HG02884 (cell line): ENCODE measurements at regions not wholly inside any gene's neighbourhood (a gene's known extent, or its start where the extent isn't known, plus 50 kb on each side); places are given as distances from the start of the nearest gene placed in this dataset.
"Not testable (repeated sequence)": the region's sequence is repeated elsewhere in the genome, so short reads cannot be mapped to it uniquely, and the experiment has no call there.

Source experiments
- ATAC-seq: cut with Tn5 transposase; IDR thresholded peaks from one replicate; pipeline ENCODE4 v1.9.1; 2021; ENCODE audit warnings: mild to moderate bottlenecking, moderate library complexity; ENCODE audit not compliant: unreplicated experiment

DNA sequence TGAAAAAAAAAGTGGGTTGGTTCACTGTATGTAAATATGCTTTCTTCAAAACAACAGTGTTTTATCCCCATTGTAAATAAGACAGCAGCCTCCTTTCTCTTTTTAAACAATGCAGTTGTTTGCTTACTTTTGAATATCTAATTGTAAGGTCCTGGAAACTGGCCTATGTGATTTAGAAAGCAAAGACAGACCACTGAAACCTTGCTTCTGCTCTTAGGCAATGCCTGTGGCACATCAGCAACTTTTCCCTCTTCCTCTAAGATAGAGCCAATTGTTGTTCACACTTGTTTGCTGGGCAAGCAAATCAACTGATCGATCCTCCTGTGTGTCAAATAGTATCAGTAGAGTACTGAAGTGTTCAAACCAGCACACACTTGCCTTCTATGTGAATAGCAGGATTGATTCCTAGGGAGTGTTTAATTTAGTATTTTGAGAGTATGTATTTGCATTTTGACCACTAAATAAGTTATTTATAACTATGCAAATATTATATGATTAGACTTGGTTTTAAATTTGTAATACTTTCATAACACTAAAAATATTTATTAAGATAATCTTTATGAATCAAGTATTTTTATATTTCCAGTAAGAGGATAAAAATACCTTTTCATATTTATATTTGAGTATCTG, 55.4 kb upstream of the GRPR start:
- ATAC-seq: peak; percentile 68

DNA sequence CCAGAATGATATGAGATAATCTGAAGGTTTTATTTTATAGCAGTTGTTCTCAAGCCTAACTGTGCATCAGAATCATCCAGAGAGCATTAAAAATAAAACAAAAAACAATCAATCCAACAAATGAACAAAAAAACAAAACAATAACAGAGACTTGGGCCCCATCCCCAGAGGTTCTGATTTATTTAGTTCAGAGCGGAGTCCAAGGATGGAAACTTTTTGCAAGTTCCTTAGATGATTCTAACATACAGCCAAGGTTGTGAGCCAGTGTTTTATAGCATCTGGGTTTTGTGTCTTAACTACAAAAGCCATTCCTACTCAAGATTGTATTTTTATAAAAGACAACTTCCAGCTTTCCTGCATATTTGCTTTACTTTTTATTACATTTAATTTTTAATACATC, 59.4 kb upstream of the GRPR start:
- no peak for ATAC-seq

DNA sequence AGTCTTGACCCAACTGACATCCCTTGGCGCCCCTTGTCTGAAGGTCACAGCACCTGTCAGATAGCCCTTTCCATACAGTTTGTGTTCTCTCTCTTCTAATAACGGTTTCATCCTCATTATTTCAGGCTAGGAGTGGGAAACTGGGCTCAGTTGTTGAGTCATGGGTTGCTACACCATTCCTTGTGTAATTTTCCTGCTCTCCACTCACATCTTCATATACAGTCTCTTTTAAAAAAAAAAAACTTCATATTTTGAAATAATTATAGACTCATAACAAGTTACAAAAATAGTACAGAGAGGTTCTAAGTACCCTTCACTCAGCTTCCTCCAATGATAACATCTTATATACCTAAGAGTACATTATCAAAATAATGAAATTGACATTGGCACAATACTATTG, 60.2 kb upstream of the GRPR start:
- ATAC-seq: no peak

DNA sequence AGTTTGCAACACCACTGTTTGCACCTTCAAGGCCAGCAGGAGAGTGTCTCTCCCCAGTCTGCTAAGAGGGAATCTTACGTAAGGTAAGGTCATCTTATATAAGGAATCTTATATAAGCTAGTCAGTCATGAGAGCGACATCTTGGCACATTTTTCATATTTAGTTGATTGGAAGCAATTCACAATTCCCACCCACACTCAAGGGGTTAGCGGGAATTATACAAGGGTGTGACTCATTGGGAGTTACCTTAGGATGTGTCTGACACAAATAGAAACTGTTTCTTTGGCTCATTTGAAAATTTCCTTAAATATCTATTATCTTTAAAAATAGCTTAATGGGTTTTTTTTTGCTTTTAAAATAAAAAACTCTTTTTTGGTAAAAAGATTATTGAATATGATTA, 62.1 kb upstream of the GRPR start:
- no peak for ATAC-seq

DNA sequence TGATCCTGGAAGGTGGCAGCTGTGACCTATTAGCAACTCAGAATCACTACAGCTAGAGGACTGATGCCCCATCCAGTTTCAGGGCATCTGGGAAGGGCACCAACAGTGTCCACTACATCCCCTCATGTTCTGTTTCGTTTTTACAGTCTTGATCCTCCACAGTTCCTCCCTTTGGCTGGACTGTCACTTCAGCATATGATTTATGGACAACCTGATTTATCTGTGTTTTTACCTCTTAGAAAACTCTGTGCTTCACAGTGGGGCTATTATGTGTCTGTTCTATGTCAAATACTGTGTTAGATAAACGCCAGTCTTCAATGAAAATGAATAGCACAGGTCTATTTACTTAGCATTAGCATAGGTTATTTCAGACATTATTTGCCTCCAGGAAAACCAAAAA, 63.1 kb upstream of the GRPR start:
- no peak for ATAC-seq

DNA sequence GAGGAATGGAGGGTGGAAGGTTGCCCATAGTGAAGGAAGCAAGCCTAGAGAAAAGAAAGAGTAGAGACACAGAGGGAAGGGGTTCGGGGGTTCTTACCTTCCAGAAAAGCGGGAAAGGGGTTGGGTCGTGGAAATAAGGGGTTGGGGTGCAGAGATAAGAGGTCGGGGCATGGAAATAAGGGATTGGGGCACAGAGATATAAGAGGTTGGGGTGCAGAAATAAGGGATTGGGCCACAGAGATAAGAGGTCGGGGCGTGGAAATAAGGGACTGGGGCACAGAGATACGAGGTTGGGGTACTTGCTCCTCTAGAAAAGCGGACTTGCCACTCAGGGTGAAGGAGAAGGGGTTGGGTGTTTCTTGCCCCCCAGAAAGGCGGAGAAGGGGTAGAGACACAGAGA, 74.2 kb upstream of the GRPR start:
- ATAC-seq: not testable (repeated sequence)

DNA sequence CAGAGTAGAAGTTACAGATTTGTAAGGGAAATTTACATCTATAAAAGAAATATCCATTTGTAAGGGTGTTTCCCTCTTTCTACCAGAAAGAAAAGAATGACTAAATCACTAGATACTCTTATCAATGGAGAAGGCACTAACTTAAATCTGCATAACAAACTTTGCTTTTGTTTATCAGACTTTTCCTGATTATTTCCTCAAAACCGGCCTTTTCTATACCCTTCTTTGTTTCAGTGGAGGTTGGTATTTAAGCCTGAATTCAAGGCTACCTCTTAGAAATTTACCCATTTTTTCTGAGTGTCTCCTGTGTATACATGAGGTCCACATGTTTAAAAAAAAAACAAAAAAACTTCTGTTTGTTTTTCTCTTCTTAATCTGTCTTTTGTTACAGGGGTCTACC, 80.4 kb upstream of the GRPR start:
- ATAC-seq: no peak

DNA sequence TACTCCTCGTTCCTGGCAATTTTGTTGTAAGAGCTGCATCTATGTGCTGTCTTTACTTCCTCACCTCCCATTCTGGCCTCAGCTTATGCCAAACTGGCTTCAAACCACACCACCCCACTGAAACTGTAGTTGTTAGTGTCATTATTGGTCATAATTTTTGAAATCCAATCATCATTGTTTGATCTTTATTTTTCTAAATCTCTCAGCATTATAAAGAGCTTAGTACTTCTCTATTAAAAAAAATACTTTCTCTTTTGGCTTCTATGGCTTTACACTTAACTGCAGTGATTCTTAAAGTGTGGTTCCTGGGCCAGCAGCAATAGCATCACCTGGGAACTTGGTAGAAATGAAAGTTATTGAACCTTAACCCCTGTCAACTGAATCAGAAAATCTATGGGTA, 83.5 kb upstream of the GRPR start:
- ATAC-seq: no peak

DNA sequence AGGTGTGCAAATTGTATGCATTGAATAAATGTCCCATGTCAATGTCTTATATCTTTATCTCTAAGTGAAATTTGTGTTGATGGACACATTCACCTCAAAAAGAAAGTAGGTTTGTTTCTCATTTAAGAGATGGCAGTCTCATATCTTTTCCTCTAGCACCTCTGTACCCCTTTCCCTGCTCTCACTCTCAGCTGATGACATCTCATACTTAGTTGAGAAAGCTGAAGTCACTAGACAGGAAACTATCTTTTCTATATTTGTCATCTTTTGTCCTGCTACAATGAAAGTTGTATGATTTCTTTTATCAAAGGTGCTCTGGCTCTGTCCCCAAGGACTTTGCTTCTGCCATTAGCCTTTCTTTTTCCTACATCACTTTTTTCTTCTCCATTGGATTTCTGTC, 84.0 kb upstream of the GRPR start:
- no peak for ATAC-seq

DNA sequence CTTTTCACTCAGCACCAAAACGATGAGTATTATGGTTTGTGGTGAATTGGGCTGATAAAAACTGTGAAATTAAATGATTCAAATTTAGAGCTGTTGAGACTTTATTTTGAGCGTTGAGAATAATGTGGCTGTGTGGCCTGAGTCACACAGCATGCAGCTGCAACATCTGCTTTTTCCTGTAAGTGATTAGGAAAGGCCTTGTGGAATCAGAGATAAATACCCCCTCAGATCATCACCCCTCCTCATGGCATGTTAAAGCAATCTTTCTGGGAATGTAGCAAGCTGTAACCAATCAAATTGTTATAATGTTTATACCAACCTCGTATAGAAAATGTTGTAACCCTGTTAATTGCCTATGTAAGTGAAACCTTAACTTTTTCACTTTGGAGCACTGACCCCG, 90.0 kb upstream of the GRPR start:
- ATAC-seq: no peak

DNA sequence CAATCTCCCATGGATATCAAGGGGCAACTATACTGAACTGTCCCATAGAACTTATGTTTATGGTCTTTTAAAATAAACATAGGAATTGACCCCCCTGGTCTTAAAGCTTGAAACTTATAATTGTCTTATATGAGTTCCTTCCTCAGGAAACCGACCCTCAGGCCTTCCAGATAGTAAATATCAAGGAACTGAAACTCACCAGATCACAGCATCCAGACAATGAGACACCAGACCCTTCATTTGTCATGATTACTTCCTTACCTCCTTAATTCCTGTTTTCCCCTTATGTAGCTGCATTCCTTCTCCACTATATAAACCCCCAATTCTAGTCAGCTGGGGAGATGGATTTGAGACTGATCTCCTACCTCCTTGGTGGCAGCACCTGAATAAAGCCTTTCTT, 94.8 kb upstream of the GRPR start:
- ATAC-seq: no peak

DNA sequence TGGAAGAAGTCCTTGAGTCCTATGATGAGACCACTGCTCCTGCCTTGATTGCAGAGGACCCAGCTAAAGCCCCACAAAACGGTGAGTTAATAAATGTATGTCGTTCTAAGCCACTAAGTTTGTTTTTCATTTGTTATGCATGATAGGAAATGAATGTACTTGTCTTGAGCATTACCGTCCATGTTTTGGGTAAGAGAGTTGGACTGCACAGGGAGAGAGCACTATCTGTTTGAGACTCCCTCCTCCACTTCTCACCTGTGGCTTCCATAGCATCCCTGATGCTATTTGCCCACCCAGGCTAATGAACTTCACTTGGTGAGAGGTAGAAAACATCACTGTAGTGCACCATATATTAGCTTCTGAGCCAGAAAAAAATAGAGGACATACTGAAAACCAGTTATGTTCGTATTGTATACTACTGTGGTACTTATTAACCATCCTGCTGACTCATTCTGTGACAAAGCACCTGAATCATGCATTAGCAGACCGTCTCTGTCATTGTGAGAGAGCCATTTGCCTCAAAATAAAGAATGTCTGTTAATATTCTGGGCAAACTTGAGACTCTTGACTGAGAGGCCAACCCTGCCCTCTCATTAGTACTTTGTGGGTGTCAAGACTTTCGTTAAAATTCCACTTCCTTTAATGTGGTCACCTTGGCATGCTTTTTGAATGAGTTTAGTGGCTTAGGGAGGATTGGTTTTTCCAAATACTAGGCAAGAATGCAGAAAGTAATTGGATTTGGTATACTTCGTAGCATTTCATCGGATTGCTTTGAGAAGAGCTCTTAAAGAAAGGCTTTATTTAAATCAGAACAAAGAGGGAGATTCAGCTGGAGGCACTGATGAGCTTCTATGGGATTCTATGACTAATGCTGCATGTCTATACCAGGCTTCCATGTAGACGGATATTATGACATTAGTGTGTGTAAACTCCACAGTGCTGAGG, 99.3 kb upstream of the GRPR start:
- ATAC-seq: peak; percentile 95

DNA sequence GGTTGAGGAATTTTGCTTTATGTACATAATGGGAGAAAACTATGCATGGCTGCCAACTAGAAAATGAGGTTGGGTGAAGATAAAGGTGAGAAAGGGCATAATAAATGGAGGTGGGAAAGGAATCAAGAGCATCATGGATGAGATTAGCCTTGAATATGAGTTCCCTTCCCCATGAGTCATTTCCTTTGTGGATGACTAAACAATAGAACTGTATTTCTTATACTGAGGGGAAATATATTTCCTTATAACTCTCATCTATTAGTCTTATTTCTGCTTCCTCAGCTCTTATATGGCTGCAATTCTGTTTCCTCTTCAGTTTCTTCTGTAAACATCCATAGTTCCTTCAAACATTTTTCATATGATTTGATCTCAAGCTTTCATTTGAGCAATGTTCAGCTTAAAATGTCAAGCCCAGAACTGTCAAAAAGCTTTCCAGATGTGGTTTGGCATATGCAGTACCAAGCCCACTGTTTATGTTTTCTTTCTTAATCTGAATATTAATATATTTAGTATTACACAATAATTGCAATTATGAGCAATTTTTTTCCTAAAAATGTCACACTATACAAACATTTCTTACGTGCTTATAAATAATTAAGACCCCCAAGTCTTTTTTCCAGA, 100.7 kb upstream of the GRPR start:
- ATAC-seq: no peak

DNA sequence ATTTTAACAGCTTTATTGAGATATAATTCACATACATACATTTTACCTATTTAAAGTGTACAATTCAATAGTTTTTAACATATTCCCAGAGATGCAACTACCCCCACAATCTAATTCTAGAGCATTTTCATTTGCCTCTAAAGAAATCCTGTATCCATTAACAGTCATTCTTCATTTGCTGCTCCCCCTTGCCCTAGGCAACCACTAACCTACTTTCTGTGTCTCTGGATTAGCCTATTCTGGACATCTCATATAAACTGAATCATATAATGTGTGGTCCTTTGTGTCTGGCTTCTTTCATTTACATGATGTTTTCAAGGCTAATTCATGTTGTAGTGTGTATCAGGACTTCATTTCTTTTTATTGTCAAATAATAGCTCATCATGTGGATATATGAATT, 105.1 kb upstream of the GRPR start:
- ATAC-seq: no peak

DNA sequence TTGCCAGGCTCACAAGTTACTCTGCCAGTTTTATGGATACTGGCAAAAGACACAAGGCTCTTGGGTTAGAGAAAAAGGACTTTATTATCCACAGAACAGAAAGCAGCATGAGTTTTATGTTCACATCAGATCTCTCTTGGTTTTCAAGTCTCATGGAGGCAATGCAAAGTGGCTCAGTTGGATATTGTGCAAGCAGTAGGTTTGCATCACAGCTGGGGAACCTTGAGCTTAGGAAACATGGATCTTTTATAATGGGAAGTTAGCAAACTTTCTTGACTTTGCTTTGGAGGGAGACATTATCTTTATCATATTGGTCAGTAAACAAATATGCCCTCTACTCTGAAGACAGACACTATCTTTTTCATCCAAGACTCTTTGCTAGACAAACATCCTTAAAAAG, 109.2 kb upstream of the GRPR start:
- ATAC-seq: no peak

DNA sequence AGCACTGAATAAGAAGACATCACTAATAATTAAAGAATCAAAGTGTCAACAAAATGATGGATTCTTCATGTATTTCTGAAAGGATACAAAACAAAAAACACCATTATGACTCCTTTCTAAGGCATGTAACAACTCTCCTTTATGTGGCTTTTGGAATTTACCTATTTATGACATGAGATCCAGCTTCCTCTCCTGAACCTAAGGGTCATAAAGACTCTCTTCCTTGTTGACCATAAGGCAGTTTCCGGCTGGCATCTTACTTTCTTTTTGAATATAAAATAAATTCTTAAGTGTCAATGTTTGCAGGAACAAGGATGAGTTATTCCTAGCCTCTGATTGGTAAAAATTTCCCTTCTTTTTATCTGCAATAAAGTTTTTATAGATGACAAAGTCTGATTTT, 111.1 kb upstream of the GRPR start:
- ATAC-seq: no peak

DNA sequence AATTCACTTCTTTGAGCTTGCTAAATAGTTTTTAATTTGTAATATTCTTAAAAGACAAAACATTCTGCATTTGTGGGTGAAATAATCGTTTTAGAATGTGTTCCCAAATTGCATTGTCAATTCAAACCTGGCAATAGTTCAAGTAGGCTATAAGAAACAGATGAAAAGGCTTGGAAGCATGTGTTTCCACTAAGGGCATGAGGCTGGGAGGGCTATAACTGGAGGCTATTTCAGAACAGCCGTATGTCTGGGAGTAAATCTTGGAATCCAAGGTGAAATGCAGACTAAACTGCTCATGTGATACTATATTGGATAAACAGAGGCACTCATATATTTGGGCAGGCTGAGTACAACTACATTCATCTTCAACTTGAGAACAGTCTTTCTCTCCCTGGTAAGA, 117.4 kb upstream of the GRPR start:
- ATAC-seq: no peak

DNA sequence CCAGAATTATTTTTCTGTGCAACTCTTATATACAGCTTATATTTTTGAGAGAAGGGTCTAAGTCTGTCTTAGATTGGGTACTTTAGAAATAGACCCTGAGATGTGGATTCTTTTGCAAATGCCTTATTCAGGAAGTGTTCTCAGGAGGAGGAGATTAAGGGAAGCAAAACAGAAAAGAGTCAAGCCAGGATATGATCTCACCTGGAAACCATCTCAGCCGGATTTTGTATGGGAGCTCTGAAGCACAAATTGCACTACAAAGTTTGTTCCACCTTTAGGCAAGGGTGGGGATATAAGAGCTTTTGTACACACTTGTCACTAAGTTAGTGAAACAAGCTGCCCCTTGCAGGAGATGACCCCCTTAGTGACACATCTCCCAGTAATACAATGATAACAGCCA, 121.2 kb upstream of the GRPR start:
- no peak for ATAC-seq

DNA sequence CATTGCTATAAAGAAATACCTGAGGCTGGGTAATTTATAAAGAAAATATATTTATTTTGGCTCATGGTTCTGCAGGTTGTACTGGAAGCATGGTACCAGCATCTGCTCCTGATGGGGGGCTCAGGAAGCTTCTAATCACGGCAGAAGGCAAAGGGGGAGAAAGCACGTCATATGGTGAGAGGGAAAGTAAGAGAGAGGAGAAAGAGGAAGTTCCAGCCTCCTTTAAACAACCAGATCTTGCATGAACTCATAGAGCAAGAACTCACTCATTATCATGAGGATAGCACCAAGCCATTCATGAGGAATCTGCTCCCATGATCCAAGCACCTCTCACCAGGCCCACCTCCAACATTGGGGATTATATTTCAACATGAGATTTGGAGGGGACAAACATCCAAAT, 125.0 kb upstream of the GRPR start:
- no peak for ATAC-seq

DNA sequence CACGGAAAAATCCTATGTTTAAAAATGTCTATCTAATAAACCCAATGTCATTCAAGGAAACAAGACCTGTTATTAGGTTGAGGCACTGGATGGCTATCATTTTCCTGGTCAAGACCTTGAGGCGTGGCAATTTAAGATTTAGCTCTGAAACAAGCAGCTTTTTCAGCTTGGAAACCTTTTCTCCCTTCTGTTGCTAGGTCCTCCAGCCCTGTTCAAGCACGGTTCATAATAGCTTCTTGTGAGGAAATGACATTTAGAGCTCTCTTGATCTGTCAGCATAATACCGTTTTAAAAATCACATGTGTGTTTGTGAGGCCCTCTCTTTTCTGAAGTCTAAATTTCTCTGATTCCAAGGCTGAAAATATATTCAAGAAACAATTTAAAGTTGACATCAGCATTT, 133.6 kb upstream of the GRPR start:
- no peak for ATAC-seq

DNA sequence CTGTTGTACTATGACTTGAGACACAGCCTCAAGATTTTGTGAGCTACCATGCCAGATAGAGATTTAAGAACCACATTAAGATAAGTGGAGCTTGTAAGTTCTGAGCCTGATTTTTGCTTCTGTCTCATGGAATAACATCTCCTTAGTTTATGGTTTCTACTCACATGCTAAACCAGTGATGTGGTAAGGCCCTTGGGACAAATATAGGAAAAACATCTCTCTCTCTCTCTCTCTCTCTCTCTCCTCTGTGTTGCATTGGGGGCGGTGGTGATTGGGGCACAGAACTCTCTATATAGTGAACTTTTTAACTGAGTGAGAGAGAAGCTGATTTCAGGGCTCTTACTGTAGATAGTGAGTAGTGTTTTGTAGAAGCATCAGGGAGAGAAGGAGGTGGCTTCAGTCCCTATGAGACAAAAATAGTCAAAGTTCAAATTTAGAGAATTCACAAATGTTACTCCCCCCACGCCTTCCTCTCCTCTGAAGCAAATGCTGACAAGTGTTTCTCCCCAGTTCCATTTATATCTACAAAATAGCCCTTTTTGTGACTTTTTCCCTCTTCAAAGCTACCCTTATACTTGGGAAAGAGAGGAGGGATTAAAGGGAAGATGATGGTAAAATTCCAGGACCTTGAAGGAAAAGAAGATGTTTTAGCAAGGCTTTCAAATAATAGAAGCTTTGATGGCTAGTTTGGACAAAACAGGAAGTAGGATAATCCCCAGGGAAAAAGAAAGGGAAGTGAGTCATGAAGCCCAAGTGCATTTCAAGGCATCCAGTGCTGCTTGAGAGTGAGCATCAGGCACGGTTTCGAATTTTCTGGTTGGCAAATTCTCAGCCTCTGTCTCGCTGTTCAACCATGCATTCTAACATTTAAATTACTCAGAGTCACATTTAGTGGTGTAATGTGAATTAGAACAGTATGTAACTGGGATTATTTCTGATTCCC, 134.3 kb upstream of the AP1S2 start:
- ATAC-seq: peak; percentile 45
